ENCODE measurements at regions not wholly inside any gene's neighbourhood (a gene's known extent, or its start where the extent isn't known, plus 50 kb on each side); places are given as distances from the start of the nearest gene placed in this dataset.

DNA sequence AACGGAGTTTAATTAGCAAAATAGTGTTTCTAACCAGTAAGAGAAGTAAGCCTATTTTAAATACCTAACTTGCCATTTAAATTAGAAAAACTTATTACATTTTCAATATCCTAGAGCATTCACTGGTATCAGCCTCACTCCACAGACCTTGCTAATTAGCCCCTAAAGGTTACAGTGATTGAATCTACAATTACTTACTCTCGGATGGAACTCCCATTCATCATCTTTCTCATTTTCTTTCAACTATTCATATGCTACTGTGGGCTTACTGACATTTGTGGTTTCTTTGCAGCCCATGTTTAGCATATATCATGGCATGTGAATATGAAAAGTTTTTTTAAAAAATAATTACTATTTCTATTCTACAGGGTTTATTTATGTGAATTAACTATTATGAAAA lies 86.4 kb downstream of the GPR37 start:
- TF ChIP-seq EZH2phosphoT487 (IDR thresholded peaks at IDR 0.05; ENCODE audit: low read length) (no peak), CTCF (IDR thresholded peaks at IDR 0.05; ENCODE audit: low read length) (no peak), EZH2 (optimal IDR thresholded peaks at IDR 0.05; ENCODE audit: low read depth, low read length) (no peak)
- Histone ChIP-seq H3K9me2 (replicated peaks; ENCODE audit: insufficient read depth, low read length) (no peaks in the 10 kb centered on the region), H3K27me3 (replicated peaks; ENCODE audit: insufficient read depth, low read length) (no peaks in the 10 kb centered on the region)

GRCh38 chr7:124674451-124674850 lies 91.1 kb downstream of the GPR37 start:
- DNase-seq, result no peak
- H3K79me2 ChIP-seq (ENCODE audit: low read length), result no peaks in the 10 kb centered on the region
- no peaks in the 10 kb centered on the region for H3K27me3 ChIP-seq (replicated peaks; ENCODE audit: insufficient read depth, low read length)
- no peaks in the 10 kb centered on the region for H3K9me3 ChIP-seq (replicated peaks; ENCODE audit: insufficient read depth, low read length)
- H3K27ac ChIP-seq (ENCODE audit: low read length), result no peak overlapping the region
- H3K4me3 ChIP-seq (ENCODE audit: low read length), result no peak overlapping the region
- H3K9me2 ChIP-seq (replicated peaks; ENCODE audit: insufficient read depth, low read length), result no peaks in the 10 kb centered on the region
- H3K36me3 ChIP-seq (replicated peaks; ENCODE audit: insufficient read depth, low read length), result no peaks in the 10 kb centered on the region
- no peak overlapping the region for H2AFZ ChIP-seq (ENCODE audit: low read length)
- H3K4me2 ChIP-seq (ENCODE audit: low read depth, low read length), result no peak overlapping the region
- no peaks in the 10 kb centered on the region for H3K4me1 ChIP-seq (ENCODE audit: low read length)
- H3K9ac ChIP-seq (ENCODE audit: low read length), result no peak overlapping the region
- TF ChIP-seq CTCF (IDR thresholded peaks at IDR 0.05; ENCODE audit: low read length), result no peak
- TF ChIP-seq EZH2 (optimal IDR thresholded peaks at IDR 0.05; ENCODE audit: low read depth, low read length), result no peak
- TF ChIP-seq EZH2phosphoT487 (IDR thresholded peaks at IDR 0.05; ENCODE audit: low read length), result no peak
- H3F3A ChIP-seq (ENCODE audit: insufficient read depth, low read length), result no peaks in the 10 kb centered on the region
- no peaks in the 10 kb centered on the region for H4K20me1 ChIP-seq (ENCODE audit: insufficient read depth, low read length)

More for the DNA sequence above, 86.4 kb downstream of the GPR37 start:
- Histone ChIP-seq H3F3A (ENCODE audit: insufficient read depth, low read length) (no peaks in the 10 kb centered on the region), H3K9me3 (replicated peaks; ENCODE audit: insufficient read depth, low read length) (no peaks in the 10 kb centered on the region), H3K4me1 (ENCODE audit: low read length) (no peaks in the 10 kb centered on the region), H3K4me3 (ENCODE audit: low read length) (no peak overlapping the region), H3K79me2 (ENCODE audit: low read length) (no peaks in the 10 kb centered on the region), H2AFZ (ENCODE audit: low read length) (no peak overlapping the region), H4K20me1 (ENCODE audit: insufficient read depth, low read length) (no peaks in the 10 kb centered on the region), H3K36me3 (replicated peaks; ENCODE audit: insufficient read depth, low read length) (no peaks in the 10 kb centered on the region), H3K27ac (ENCODE audit: low read length) (no peak overlapping the region), H3K9ac (ENCODE audit: low read length) (no peak overlapping the region), H3K4me2 (ENCODE audit: low read depth, low read length) (no peak overlapping the region)
- DNase-seq, result no peak

GRCh38 chr7:124672011-124672410 lies 93.6 kb downstream of the GPR37 start:
- H3K36me3 ChIP-seq (replicated peaks; ENCODE audit: insufficient read depth, low read length), result no peaks in the 10 kb centered on the region
- TF ChIP-seq EZH2 (optimal IDR thresholded peaks at IDR 0.05; ENCODE audit: low read depth, low read length), result no peak
- no peak overlapping the region for H3K9ac ChIP-seq (ENCODE audit: low read length)
- H2AFZ ChIP-seq (ENCODE audit: low read length), result no peak overlapping the region
- no peaks in the 10 kb centered on the region for H3K79me2 ChIP-seq (ENCODE audit: low read length)
- H3K9me2 ChIP-seq (replicated peaks; ENCODE audit: insufficient read depth, low read length), result no peaks in the 10 kb centered on the region
- no peak overlapping the region for H3K27ac ChIP-seq (ENCODE audit: low read length)
- H3K4me1 ChIP-seq (ENCODE audit: low read length), result peaks cover 12% of the 10 kb centered on the region
- 0 out of 2 replicates have a peak, but pooled peaks cover 6% of the 10 kb centered on the region for H3F3A ChIP-seq (ENCODE audit: insufficient read depth, low read length)
- no peaks in the 10 kb centered on the region for H4K20me1 ChIP-seq (ENCODE audit: insufficient read depth, low read length)
- no peak for DNase-seq
- no peak overlapping the region for H3K4me3 ChIP-seq (ENCODE audit: low read length)
- no peaks in the 10 kb centered on the region for H3K9me3 ChIP-seq (replicated peaks; ENCODE audit: insufficient read depth, low read length)
- no peaks in the 10 kb centered on the region for H3K27me3 ChIP-seq (replicated peaks; ENCODE audit: insufficient read depth, low read length)
- no peak overlapping the region for H3K4me2 ChIP-seq (ENCODE audit: low read depth, low read length)

- Histone ChIP-seq H3K4me3 (ENCODE audit: low read length) (no peak overlapping the region), H3K27ac (ENCODE audit: low read length) (peak overlapping the region; percentile 14; the same call in 1 of the 2 replicates), H3K79me2 (ENCODE audit: low read length) (no peaks in the 10 kb centered on the region), H3K4me1 (ENCODE audit: low read length) (peaks cover 17% of the 10 kb centered on the region), H3K9me2 (replicated peaks; ENCODE audit: insufficient read depth, low read length) (no peaks in the 10 kb centered on the region), H3K9me3 (replicated peaks; ENCODE audit: insufficient read depth, low read length) (no peaks in the 10 kb centered on the region), H3K4me2 (ENCODE audit: low read depth, low read length) (peak overlapping the region; percentile 35), H2AFZ (ENCODE audit: low read length) (no peak overlapping the region), H3K9ac (ENCODE audit: low read length) (no peak overlapping the region), H4K20me1 (ENCODE audit: insufficient read depth, low read length) (no peaks in the 10 kb centered on the region), H3F3A (ENCODE audit: insufficient read depth, low read length) (0 out of 2 replicates have a peak, but pooled peaks cover 6% of the 10 kb centered on the region), H3K27me3 (replicated peaks; ENCODE audit: insufficient read depth, low read length) (no peaks in the 10 kb centered on the region), H3K36me3 (replicated peaks; ENCODE audit: insufficient read depth, low read length) (no peaks in the 10 kb centered on the region)
- DNase-seq, result peak; percentile 37
- TF ChIP-seq CTCF (IDR thresholded peaks at IDR 0.05; ENCODE audit: low read length) (no peak), EZH2phosphoT487 (IDR thresholded peaks at IDR 0.05; ENCODE audit: low read length) (no peak), EZH2 (optimal IDR thresholded peaks at IDR 0.05; ENCODE audit: low read depth, low read length) (no peak)
These were observed 98.1 kb downstream of the GPR37 start for GRCh38 chr7:124667312-124668153.

Measured in MM.1S (cell line).